ENCODE measurements at regions not wholly inside any gene's neighbourhood (a gene's known extent, or its start where the extent isn't known, plus 50 kb on each side); places are given as distances from the start of the nearest gene placed in this dataset.

DNA sequence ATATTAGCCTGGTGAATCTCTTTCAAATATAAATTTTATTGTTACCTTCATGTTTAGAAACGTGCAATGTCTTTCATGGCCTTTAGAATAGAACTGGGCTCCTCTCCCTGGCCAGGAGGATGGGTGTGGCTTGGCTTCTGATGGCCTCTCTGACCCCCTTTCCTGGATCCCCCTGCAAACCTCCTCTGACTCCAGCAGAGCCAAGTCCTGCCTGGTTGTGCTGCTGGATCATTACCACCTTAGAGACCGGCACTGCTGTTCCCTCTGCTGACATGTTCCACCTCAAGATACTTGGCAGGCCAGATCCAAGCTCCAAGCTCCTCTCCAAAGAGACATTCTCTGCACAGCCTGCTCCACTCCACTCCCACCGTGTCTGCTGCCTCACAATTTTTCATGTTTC is 823.8 kb upstream of the HS6ST1 start:
- Histone ChIP-seq H3K27me3 (ENCODE audit: control insufficient read depth, insufficient read depth, low read length) (no peaks in the 10 kb centered on the region), H2AFZ (ENCODE audit: low read length) (no peak overlapping the region), H3K27ac (ENCODE audit: insufficient read depth, low read length) (no peak overlapping the region), H3K36me3 (ENCODE audit: control insufficient read depth, insufficient read depth, low read length) (no peaks in the 10 kb centered on the region), H3K4me1 (ENCODE audit: control insufficient read depth, extremely low read depth, insufficient read depth, low read length) (no peaks in the 10 kb centered on the region), H3K9ac (ENCODE audit: insufficient read depth, low read length) (no peak overlapping the region), H4K20me1 (ENCODE audit: control insufficient read depth, extremely low read depth, insufficient read depth, low read length) (no peaks in the 10 kb centered on the region), H3K9me3 (ENCODE audit: control insufficient read depth, insufficient read depth, low read depth, low read length) (no peaks in the 10 kb centered on the region), H3K4me2 (ENCODE audit: extremely low read depth, insufficient read depth, low read length) (no peak overlapping the region), H3K79me2 (ENCODE audit: control insufficient read depth, insufficient read depth, low read length) (no peaks in the 10 kb centered on the region), H3K4me3 (replicated peaks in 1 of 4; ENCODE audit: control extremely low read depth in 1 of 4, insufficient read depth in 1 of 4, low read depth in 3 of 4, low read length in 4 of 4) (no peak overlapping the region)
- DNase-seq (ENCODE audit: low read depth in 2 of 2), result no peak
- TF ChIP-seq, protein P1, sequence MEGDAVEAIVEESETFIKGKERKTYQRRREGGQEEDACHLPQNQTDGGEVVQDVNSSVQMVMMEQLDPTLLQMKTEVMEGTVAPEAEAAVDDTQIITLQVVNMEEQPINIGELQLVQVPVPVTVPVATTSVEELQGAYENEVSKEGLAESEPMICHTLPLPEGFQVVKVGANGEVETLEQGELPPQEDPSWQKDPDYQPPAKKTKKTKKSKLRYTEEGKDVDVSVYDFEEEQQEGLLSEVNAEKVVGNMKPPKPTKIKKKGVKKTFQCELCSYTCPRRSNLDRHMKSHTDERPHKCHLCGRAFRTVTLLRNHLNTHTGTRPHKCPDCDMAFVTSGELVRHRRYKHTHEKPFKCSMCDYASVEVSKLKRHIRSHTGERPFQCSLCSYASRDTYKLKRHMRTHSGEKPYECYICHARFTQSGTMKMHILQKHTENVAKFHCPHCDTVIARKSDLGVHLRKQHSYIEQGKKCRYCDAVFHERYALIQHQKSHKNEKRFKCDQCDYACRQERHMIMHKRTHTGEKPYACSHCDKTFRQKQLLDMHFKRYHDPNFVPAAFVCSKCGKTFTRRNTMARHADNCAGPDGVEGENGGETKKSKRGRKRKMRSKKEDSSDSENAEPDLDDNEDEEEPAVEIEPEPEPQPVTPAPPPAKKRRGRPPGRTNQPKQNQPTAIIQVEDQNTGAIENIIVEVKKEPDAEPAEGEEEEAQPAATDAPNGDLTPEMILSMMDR (conservative IDR thresholded peaks at IDR 0.05 in 1 of 2, IDR thresholded peaks at IDR 0.05 in 1 of 2; ENCODE audit: low read depth in 1 of 2, low read length in 2 of 2), result no peak
- TF ChIP-seq EZH2 (IDR thresholded peaks at IDR 0.05; ENCODE audit: low read length, missing control alignments), result no peak

DNA sequence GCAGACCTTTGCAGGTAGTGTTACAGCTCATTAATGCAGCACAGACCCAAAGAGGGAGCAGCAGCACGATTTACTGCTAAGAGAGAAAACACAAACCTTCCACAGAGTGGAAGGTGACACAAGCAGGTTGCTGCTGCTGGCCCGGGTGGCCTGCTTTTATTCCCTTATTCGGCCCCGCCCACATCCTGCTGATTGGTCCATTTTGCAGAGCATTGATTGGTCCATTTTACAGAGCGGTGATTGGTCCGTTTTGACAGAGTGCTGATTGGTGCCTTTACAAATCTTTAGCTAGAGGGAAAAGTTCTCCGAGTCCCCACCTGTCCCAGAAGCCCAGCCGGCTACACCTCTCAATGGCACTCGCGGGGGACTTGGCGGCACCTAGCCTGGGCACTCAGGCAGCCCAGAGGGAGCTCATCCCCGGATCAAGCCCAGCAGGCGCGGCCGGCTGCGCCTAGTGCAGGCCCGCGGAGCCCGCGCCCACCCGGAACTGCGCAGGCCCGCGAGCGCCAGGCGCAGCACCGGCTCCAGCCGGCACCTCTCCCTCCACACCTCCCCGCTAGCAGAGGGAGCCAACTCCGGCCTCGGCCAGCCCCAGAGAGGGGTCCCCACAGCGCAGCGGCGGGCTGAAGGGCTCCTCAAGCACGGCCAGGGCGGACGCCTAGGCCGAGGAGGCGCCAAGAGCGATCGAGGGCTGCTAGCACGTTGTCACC is 825.6 kb upstream of the HS6ST1 start:
- H4K20me1 ChIP-seq (ENCODE audit: control insufficient read depth, extremely low read depth, insufficient read depth, low read length), result no peaks in the 10 kb centered on the region
- H3K4me2 ChIP-seq (ENCODE audit: extremely low read depth, insufficient read depth, low read length), result no peak overlapping the region
- H3K36me3 ChIP-seq (ENCODE audit: control insufficient read depth, insufficient read depth, low read length), result no peaks in the 10 kb centered on the region
- H3K4me3 ChIP-seq (replicated peaks in 1 of 4; ENCODE audit: control extremely low read depth in 1 of 4, insufficient read depth in 1 of 4, low read depth in 3 of 4, low read length in 4 of 4), result no peak overlapping the region
- H3K79me2 ChIP-seq (ENCODE audit: control insufficient read depth, insufficient read depth, low read length), result no peaks in the 10 kb centered on the region
- no peak overlapping the region for H3K27ac ChIP-seq (ENCODE audit: insufficient read depth, low read length)
- no peaks in the 10 kb centered on the region for H3K4me1 ChIP-seq (ENCODE audit: control insufficient read depth, extremely low read depth, insufficient read depth, low read length)
- no peaks in the 10 kb centered on the region for H3K9me3 ChIP-seq (ENCODE audit: control insufficient read depth, insufficient read depth, low read depth, low read length)
- H3K27me3 ChIP-seq (ENCODE audit: control insufficient read depth, insufficient read depth, low read length), result no peaks in the 10 kb centered on the region
- no peak overlapping the region for H3K9ac ChIP-seq (ENCODE audit: insufficient read depth, low read length)
- no peak for DNase-seq (ENCODE audit: low read depth in 2 of 2)
- TF ChIP-seq, protein P1 (conservative IDR thresholded peaks at IDR 0.05 in 1 of 2, IDR thresholded peaks at IDR 0.05 in 1 of 2; ENCODE audit: low read depth in 1 of 2, low read length in 2 of 2), result no peak
- no peak for TF ChIP-seq EZH2 (IDR thresholded peaks at IDR 0.05; ENCODE audit: low read length, missing control alignments)
- no peak overlapping the region for H2AFZ ChIP-seq (ENCODE audit: low read length)

DNA sequence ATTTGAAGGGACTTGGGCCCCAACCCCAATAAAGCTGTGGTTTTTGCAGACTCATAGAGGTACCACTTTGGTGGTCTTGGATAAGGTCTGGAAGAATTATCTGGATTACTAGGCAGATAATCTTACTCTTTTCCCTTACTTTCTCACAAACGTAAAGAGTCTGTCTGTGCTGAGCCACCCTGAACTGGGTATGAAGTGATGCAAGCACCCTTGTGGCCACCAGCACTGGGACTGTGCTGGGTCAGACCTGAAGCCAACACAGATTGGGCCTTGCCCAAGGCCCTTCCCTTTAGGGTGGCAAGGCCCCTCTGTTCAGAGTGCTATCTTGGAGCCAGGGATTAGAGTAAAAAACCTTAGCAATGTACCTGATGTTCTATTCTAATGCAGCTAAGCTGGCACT is 827.0 kb upstream of the RAB6C start:
- no peaks in the 10 kb centered on the region for H3K79me2 ChIP-seq (ENCODE audit: control insufficient read depth, insufficient read depth, low read length)
- no peak overlapping the region for H3K27ac ChIP-seq (ENCODE audit: insufficient read depth, low read length)
- H3K9me3 ChIP-seq (ENCODE audit: control insufficient read depth, insufficient read depth, low read depth, low read length), result no peaks in the 10 kb centered on the region
- H2AFZ ChIP-seq (ENCODE audit: low read length), result no peak overlapping the region
- no peaks in the 10 kb centered on the region for H3K4me1 ChIP-seq (ENCODE audit: control insufficient read depth, extremely low read depth, insufficient read depth, low read length)
- H3K36me3 ChIP-seq (ENCODE audit: control insufficient read depth, insufficient read depth, low read length), result no peaks in the 10 kb centered on the region
- H3K4me2 ChIP-seq (ENCODE audit: extremely low read depth, insufficient read depth, low read length), result no peak overlapping the region
- no peak for TF ChIP-seq EZH2 (IDR thresholded peaks at IDR 0.05; ENCODE audit: low read length, missing control alignments)
- TF ChIP-seq, protein P1 (conservative IDR thresholded peaks at IDR 0.05 in 1 of 2, IDR thresholded peaks at IDR 0.05 in 1 of 2; ENCODE audit: low read depth in 1 of 2, low read length in 2 of 2), result no peak
- no peak overlapping the region for H3K9ac ChIP-seq (ENCODE audit: insufficient read depth, low read length)
- no peaks in the 10 kb centered on the region for H3K27me3 ChIP-seq (ENCODE audit: control insufficient read depth, insufficient read depth, low read length)
- DNase-seq (ENCODE audit: low read depth in 2 of 2), result no peak
- H3K4me3 ChIP-seq (replicated peaks in 1 of 4; ENCODE audit: control extremely low read depth in 1 of 4, insufficient read depth in 1 of 4, low read depth in 3 of 4, low read length in 4 of 4), result no peak overlapping the region
- no peaks in the 10 kb centered on the region for H4K20me1 ChIP-seq (ENCODE audit: control insufficient read depth, extremely low read depth, insufficient read depth, low read length)
